HG03103 (cell line): ENCODE measurements at regions not wholly inside any gene's neighbourhood (a gene's known extent, or its start where the extent isn't known, plus 50 kb on each side); places are given as distances from the start of the nearest gene placed in this dataset.

Experiments used
- ATAC-seq: cut with Tn5 transposase; IDR thresholded peaks from one replicate; pipeline ENCODE4 v1.9.1; 2021; ENCODE audit warnings: low read depth; ENCODE audit not compliant: unreplicated experiment

DNA sequence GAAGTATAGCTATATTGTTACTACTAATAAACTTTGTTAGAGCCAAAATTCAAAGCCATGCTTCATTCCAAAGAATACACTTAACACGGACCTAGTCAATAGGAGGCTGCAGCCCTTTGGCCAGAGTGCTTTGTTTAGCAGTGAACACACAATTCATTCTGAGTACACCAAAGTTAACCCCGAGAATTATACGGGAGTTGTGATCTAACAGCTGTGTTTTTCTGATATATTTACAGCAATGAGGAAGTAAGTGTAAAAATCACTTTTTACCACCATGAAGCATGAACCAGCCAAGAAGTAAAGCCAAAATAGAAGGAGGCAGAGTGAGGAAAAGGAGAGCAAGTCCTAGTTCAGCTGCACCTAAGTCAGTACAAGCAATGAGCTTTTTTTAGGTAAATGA is 156.8 kb upstream of the PDE3A start:
- no peak for ATAC-seq

- no peak for ATAC-seq
Measured at GRCh38 chr12:20211981-20212421, 156.3 kb upstream of the PDE3A start.

- no peak for ATAC-seq
Measured at GRCh38 chr12:20212658-20213555, 155.4 kb upstream of the PDE3A start.

DNA sequence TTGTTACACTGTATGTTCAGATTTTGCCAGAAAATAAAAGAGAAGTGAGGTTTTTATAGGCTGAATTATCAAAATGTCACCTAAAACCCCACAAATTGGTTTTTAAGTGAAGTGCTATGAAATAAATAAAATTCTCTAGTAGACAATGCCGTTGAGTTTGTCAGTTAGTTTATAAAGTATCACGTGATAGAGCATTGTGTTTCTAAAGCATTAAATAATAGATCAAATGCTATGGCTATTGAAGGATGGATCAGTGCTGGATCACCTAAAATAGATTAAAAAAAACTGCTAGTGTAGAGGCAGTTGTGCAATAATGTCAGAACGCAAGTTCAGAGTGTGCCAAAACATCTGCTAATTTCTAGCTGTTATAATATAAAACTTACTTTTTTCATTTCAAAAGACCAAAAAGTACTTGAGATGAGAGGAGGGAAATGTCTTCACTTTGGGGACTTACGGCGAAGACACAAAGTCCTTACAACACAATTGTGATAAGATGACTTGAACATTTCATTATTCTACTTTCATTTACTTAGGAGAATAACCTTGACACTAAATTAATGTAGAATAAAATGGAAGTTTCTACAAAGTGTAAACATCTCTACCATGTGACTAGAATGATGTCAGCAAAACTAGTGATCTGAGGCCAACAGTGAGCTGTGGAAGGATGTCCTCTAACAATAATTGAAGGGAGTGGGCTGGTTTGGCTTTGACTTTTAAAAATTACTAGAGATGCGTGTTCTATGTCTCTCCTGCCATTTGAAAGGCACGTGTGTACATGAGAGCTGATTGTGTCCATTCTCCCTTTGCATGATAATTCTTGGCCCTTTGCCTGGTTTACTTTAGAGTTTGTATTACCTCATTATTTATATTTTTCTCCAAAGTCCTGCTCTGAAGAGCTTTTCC is 154.4 kb upstream of the PDE3A start:
- no peak for ATAC-seq

GRCh38 chr12:20220339-20220738 is 148.0 kb upstream of the PDE3A start:
- ATAC-seq, result no peak

DNA sequence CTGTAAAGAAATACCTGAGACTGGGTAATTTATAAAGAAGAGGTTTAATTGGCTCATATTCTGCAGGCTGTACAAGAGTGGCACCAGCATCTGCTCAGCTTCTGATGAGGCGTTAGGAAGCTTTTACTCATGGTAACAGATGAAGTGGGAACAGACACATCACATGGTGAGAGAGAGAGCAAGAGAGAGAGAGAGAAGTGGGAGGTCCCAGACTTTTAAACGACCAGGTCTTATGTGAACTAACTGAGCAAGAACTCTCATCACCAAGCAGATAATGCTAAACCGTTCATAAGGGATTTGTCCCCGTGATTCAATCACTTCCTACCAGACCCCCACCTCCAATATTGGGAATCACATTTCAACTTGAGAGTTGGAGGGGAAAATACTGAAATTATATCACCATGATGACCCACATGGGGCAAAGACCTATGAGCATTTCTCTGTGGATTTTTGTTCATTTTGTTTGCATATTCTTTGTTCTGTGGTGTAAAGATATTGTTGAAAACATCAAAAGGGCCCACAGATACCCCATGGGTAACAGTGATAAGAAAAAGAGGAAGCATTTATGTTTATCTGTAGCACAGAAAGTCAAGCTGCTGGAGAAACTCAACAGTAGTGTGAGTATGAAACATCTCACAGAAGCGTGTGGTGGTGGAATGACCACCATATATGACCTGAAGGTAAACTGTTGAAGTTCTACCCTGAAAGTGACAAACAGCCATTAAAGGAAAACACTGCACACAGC is 135.2 kb upstream of the PDE3A start:
- no peak for ATAC-seq

DNA sequence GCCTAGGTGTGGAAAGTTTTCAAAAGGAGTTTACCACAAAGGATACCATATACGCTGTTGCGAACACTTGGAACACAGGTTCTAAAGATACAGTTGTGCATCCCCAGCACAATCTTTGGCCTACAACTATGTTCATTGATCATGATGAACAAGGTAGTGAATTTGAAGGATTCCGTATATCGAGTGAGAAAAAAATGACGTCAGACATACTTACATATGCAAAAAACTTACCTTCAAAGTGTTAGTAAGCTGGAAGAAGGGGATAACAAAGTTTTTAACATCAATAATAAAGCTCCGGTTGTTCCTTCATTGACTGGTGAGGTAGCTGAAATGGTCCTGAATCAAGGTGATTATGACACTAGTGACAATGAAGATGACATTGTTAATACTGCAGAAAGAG is 133.9 kb upstream of the PDE3A start:
- ATAC-seq, result no peak

DNA sequence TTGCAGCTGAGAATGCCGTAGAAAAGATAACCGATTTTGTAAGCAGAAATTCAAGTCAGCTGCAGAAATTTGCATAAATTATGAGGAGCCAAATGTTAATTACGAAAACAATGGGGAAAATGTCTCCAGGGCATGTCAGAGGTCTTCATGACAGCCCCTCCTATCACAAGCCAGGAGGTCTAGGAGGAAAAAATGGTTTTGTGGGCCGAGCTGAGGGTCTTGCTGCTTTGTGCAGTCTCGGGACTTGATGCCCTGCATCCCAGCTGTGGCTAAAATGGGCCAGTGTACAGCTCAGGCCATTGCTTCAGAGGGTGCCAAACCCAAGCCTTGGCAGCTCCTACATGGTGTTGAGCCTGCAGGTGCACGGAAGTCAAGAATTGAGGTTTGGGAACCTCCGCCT is 131.2 kb upstream of the PDE3A start:
- ATAC-seq, result no peak

- no peak for ATAC-seq
Measured at GRCh38 chr12:20245491-20245890, 122.8 kb upstream of the PDE3A start.

- no peak for ATAC-seq
Measured at GRCh38 chr12:20248646-20249045, 119.7 kb upstream of the PDE3A start.

DNA sequence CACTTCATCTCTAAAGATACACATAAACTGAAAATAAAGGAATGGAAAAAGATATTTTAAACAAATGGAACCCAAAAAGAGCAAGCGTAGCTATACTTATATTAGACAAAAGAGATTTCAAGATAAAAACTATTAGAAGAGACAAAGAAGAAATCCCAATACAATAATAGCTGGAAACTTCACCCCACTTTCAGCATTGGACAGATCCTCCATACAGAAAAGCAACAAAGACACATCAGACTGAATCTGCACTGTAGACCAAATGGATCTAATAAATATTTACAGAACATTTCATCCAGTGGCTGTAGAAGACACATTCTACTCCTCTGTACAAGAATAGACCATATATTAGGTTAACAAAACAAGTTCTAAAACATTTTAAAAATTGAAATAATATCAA is 117.6 kb upstream of the PDE3A start:
- no peak for ATAC-seq

DNA sequence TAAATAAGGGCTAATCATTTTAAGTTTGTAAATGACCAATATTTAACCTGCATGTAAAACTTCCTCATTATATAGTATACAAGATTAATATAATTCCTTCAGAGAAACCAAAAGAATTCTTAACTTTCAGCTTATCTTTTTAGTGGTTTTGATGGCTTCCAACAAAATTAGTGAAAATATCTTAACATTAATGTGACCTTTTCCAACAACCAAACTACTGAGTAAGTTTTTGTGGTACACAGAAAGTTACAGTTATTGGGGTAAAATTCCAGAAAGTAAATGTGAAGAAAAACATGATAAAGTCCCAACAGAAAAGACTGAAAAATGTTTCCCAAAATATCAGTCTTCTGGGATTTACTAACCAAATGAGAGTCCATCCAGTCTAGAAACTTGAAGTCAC is 111.0 kb upstream of the PDE3A start:
- no peak for ATAC-seq

- ATAC-seq, result no peak
Measured at GRCh38 chr12:20259786-20260185, 108.6 kb upstream of the PDE3A start.

DNA sequence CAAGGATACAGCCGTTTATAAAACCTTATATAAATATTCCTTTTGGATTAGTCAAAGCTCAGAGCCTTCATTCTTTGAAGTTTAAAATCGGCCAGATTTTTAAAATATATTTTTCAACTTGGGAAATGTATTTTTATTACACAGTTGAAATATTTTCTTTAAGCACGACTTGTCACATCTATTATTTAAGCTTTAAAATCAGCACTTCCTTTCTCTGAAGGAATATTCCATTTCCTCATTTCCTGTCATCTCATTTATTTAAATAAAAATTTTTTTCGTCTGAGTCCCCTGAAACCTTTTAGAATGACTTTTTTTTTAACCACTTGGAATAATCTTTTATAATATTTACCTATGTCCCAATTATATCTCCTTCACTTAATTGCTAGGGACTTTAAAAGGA is 107.5 kb upstream of the PDE3A start:
- ATAC-seq, result no peak

GRCh38 chr12:20262119-20262518 is 106.2 kb upstream of the PDE3A start:
- ATAC-seq, result no peak

GRCh38 chr12:20264026-20264425 is 104.3 kb upstream of the PDE3A start:
- ATAC-seq, result no peak

DNA sequence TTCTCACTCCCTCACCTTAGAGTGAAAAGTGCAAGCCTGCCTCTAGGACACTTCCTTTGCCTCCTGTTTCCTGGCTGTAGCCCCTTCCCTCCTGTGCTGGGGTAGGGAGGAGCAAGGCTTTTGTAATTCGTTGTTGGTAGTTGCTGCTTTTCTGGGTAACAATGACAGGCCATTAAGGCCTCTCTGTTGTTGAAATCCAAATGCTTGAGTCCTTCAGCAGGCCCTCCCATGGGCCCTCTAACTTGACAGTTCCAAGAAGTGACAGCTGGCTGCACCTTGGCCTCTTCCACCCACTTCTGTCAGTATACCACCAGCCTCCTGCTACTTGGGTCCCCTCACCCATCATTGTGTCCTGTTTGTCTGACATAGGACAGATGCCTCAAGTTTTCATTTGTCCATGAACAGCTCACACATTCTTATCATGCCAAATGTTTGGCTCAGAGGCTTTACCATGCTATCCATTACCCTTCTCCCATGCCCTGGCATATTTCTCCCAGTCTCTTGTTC is 103.7 kb upstream of the PDE3A start:
- ATAC-seq, result no peak

DNA sequence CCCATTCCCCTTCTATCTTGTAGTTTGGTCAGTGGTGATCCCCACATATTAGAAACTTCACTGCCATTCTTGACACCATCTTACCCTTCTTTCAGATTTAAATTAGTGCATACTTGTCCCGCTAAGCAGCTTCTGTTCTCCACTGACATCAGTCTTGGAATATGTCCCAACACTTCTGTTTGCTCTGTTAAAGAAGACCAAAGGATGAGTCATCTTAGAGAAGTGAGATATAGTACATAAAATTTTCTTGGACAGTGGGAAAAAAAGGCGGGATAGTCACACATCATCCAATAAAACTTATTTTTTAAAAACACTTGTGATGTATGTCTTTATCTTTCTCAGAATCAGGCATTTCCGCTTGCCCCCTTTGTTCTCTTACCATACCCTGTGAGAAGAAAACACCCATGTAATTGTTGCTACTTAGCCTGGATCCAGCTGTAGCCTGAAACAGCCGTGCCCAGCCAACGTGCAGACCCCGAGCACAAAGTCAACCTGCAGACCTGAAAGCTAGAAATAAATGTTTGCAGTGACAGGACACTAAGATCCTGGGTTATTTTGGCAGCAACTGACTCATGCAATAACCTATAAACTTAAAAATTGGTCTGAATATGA is 100.1 kb upstream of the PDE3A start:
- ATAC-seq, result no peak

DNA sequence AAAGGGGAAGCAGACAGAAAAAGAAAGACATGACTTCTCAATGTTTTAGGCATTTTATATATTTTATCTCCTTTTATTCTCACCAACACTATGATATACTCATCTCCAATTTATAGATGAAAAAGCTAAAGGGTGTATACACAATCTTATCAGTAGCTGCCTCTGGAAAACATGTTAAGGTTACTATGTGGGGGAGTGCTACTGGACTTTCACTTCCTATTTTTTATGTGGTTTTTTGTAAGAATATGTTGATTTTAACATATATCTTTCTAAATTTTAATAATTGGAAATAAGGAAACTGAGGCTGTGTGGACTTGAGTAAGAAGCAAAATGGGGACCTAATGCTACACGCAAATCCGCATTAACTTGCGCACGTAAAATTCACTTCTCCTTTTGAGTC is 99.6 kb upstream of the PDE3A start:
- no peak for ATAC-seq

DNA sequence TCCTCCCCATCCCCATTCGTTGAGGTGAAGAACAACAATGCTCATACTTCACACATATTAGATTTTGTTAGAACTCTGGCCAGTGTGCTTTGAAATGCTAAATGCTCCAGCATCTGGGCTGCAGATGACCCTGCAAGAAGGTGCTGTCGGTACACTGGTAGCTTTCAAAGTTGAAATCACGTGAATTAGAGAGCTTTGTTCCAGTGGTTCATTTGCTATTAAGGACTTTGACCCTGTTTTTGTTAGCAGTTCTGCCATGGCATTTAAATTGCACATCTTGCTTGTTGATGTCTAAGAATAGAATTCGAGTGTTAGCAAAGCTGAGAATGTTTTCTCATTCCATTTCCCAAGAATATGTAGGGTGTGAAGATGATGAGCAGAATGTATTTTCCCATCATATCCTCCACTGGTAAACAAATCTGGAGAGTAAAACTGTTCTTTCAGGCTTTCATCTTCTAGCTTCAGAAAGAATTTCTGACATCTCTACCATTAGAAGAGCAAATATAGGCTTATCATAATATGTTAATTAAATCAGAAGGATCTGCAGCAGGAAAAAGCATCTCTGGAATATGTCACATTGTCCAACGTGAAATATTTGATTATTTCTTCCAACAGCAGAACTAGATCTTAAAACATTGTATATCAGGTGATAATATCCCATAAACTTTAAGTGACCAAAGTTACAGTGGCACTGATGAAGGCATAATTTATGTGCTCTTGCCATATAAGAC is 98.8 kb upstream of the PDE3A start:
- ATAC-seq, result no peak
